ENCODE measurements at regions not wholly inside any gene's neighbourhood (a gene's known extent, or its start where the extent isn't known, plus 50 kb on each side); places are given as distances from the start of the nearest gene placed in this dataset.
"Not testable (repeated sequence)": the region's sequence is repeated elsewhere in the genome, so short reads cannot be mapped to it uniquely, and the experiment has no call there.

GRCh38 chrY:15871570-15871969, 1347.2 kb downstream of the NLGN4Y start:
- no peak overlapping the region for H3K4me3 ChIP-seq (ENCODE audit: low read length in 2 of 2)
- H3K27ac ChIP-seq (ENCODE audit: low read depth, low read length), result no peak overlapping the region
- Mint-ChIP-seq H3K4me3 (no peak overlapping the region), H3K27me3 (no peaks in the 10 kb centered on the region), H3K4me1 (no peaks in the 10 kb centered on the region), H3K9me3 (peaks cover 0 to 1% (median 0%) of the 10 kb centered on the region in 8 donors), H3K36me3 (no peaks in the 10 kb centered on the region), H3K27ac (no peak overlapping the region)
- CTCF ChIA-PET (ENCODE audit: partially characterized antibody), result no interaction called here
- no peaks in the 10 kb centered on the region for H3K36me3 ChIP-seq (ENCODE audit: insufficient read depth, low read length)
- H3K4me1 ChIP-seq (ENCODE audit: insufficient read depth, low read length), result no peaks in the 10 kb centered on the region
- no peaks in the 10 kb centered on the region for H3K27me3 ChIP-seq (ENCODE audit: insufficient read depth, low read length)
- POLR2A ChIA-PET (ENCODE audit: partially characterized antibody), result no interaction called here
- no peaks in the 10 kb centered on the region for H3K9me3 ChIP-seq (ENCODE audit: control insufficient read depth in 1 of 2, low read length in 2 of 2)
- DNase-seq, result no peak
- intact Hi-C loops (cut with micrococcal nuclease), result no loop called here

GRCh38 chrY:15875881-15876280, 1351.6 kb downstream of the NLGN4Y start:
- CTCF ChIA-PET (ENCODE audit: partially characterized antibody); POLR2A ChIA-PET (ENCODE audit: partially characterized antibody); H3K27me3 ChIP-seq (ENCODE audit: insufficient read depth, low read length); H3K4me1 Mint-ChIP-seq; intact Hi-C loops (cut with micrococcal nuclease); H3K36me3 Mint-ChIP-seq; H3K4me3 ChIP-seq (ENCODE audit: low read length in 2 of 2); H3K27ac ChIP-seq (ENCODE audit: low read depth, low read length); H3K36me3 ChIP-seq (ENCODE audit: insufficient read depth, low read length); H3K4me1 ChIP-seq (ENCODE audit: insufficient read depth, low read length); H3K9me3 ChIP-seq (ENCODE audit: control insufficient read depth in 1 of 2, low read length in 2 of 2); H3K4me3 Mint-ChIP-seq; H3K27ac Mint-ChIP-seq; H3K9me3 Mint-ChIP-seq; H3K27me3 Mint-ChIP-seq; DNase-seq: not testable (repeated sequence)

GRCh38 chrY:15903524-15903923, 1379.2 kb downstream of the NLGN4Y start:
- intact Hi-C loops (cut with micrococcal nuclease); DNase-seq; H3K4me3 ChIP-seq (ENCODE audit: low read length in 2 of 2); H3K9me3 ChIP-seq (ENCODE audit: control insufficient read depth in 1 of 2, low read length in 2 of 2); H3K27me3 Mint-ChIP-seq; H3K4me1 Mint-ChIP-seq; H3K27ac ChIP-seq (ENCODE audit: low read depth, low read length); POLR2A ChIA-PET (ENCODE audit: partially characterized antibody); H3K27ac Mint-ChIP-seq; H3K9me3 Mint-ChIP-seq; H3K36me3 Mint-ChIP-seq; CTCF ChIA-PET (ENCODE audit: partially characterized antibody); H3K4me3 Mint-ChIP-seq; H3K36me3 ChIP-seq (ENCODE audit: insufficient read depth, low read length); H3K4me1 ChIP-seq (ENCODE audit: insufficient read depth, low read length); H3K27me3 ChIP-seq (ENCODE audit: insufficient read depth, low read length): not testable (repeated sequence)

GRCh38 chrY:15905557-15905956, 1381.2 kb downstream of the NLGN4Y start:
- H3K36me3 ChIP-seq (ENCODE audit: insufficient read depth, low read length), result no peaks in the 10 kb centered on the region
- no peak overlapping the region for H3K4me3 Mint-ChIP-seq
- H3K4me3 ChIP-seq (ENCODE audit: low read length in 2 of 2), result no peak overlapping the region
- no peaks in the 10 kb centered on the region for H3K9me3 ChIP-seq (ENCODE audit: control insufficient read depth in 1 of 2, low read length in 2 of 2)
- no peaks in the 10 kb centered on the region for H3K36me3 Mint-ChIP-seq
- H3K27me3 Mint-ChIP-seq, result no peaks in the 10 kb centered on the region
- no peaks in the 10 kb centered on the region for H3K27me3 ChIP-seq (ENCODE audit: insufficient read depth, low read length)
- H3K4me1 Mint-ChIP-seq, result no peaks in the 10 kb centered on the region
- no peak for DNase-seq
- POLR2A ChIA-PET (ENCODE audit: partially characterized antibody), result no interaction called here
- intact Hi-C loops (cut with micrococcal nuclease), result no loop called here
- no peaks in the 10 kb centered on the region for H3K4me1 ChIP-seq (ENCODE audit: insufficient read depth, low read length)
- H3K27ac Mint-ChIP-seq, result no peak overlapping the region
- peaks cover 0 to 6% (median 0%) of the 10 kb centered on the region in 8 donors for H3K9me3 Mint-ChIP-seq
- CTCF ChIA-PET (ENCODE audit: partially characterized antibody), result no interaction called here
- no peak overlapping the region for H3K27ac ChIP-seq (ENCODE audit: low read depth, low read length)

DNA sequence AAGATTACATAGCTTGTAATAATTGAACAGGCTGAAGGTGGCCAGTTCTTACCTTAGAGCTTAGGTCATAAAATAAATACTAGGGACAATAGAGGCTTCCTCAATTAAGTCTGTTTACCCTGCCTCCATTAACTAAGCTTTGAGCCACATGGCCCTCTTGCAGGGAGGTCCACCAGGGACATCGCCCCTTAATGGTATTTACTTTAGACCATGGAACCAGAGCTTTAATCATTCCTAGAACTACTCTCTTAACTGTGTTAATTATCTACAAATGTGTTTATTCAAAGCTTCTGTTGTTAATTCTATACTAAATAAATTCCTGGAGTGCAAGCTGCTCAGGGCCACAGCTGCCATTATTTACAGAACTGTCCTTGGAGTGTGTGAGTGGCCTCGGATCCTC, 1402.2 kb downstream of the NLGN4Y start:
- H3K36me3 Mint-ChIP-seq, result no peaks in the 10 kb centered on the region
- ChIA-PET CTCF (ENCODE audit: partially characterized antibody) (no interaction called here), POLR2A (ENCODE audit: partially characterized antibody) (no interaction called here)
- H3K4me1 Mint-ChIP-seq, result no peaks in the 10 kb centered on the region
- Histone ChIP-seq H3K36me3 (ENCODE audit: insufficient read depth, low read length) (no peaks in the 10 kb centered on the region), H3K9me3 (ENCODE audit: control insufficient read depth in 1 of 2, low read length in 2 of 2) (no peaks in the 10 kb centered on the region), H3K4me1 (ENCODE audit: insufficient read depth, low read length) (no peaks in the 10 kb centered on the region), H3K4me3 (ENCODE audit: low read length in 2 of 2) (no peak overlapping the region), H3K27ac (ENCODE audit: low read depth, low read length) (no peak overlapping the region), H3K27me3 (ENCODE audit: insufficient read depth, low read length) (no peaks in the 10 kb centered on the region)
- intact Hi-C loops (cut with micrococcal nuclease), result no loop called here
- H3K9me3 Mint-ChIP-seq, result no peaks in the 10 kb centered on the region
- no peak overlapping the region for H3K27ac Mint-ChIP-seq
- no peak for DNase-seq
- H3K27me3 Mint-ChIP-seq, result no peaks in the 10 kb centered on the region
- no peak overlapping the region for H3K4me3 Mint-ChIP-seq

DNA sequence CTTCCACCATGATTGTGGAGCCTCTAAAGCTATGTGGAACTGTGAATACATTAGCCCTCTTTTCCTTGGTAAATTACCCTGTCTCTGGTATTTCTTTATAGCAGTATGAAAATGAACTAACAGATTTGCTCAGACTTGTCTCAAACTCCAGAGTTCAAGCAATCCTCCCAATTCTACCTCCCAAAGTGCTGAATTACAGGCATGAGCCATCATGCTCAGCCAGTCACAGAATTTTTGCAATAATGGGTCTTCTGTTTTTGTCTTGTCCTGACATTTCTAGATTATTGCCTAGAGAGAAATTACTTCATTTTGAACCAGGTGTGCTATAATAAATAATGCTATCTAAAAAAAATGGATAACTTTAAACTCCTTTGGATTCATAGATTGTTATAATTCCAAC, 1414.5 kb downstream of the NLGN4Y start:
- Mint-ChIP-seq H3K4me1 (no peaks in the 10 kb centered on the region), H3K9me3 (no peaks in the 10 kb centered on the region), H3K4me3 (no peak overlapping the region), H3K27me3 (no peaks in the 10 kb centered on the region), H3K36me3 (no peaks in the 10 kb centered on the region), H3K27ac (no peak overlapping the region)
- Histone ChIP-seq H3K36me3 (ENCODE audit: insufficient read depth, low read length) (no peaks in the 10 kb centered on the region), H3K4me1 (ENCODE audit: insufficient read depth, low read length) (no peaks in the 10 kb centered on the region), H3K27me3 (ENCODE audit: insufficient read depth, low read length) (no peaks in the 10 kb centered on the region), H3K27ac (ENCODE audit: low read depth, low read length) (no peak overlapping the region), H3K9me3 (ENCODE audit: control insufficient read depth in 1 of 2, low read length in 2 of 2) (no peaks in the 10 kb centered on the region), H3K4me3 (ENCODE audit: low read length in 2 of 2) (no peak overlapping the region)
- no peak for DNase-seq
- intact Hi-C loops (cut with micrococcal nuclease), result no loop called here
- ChIA-PET CTCF (ENCODE audit: partially characterized antibody) (no interaction called here), POLR2A (ENCODE audit: partially characterized antibody) (no interaction called here)

DNA sequence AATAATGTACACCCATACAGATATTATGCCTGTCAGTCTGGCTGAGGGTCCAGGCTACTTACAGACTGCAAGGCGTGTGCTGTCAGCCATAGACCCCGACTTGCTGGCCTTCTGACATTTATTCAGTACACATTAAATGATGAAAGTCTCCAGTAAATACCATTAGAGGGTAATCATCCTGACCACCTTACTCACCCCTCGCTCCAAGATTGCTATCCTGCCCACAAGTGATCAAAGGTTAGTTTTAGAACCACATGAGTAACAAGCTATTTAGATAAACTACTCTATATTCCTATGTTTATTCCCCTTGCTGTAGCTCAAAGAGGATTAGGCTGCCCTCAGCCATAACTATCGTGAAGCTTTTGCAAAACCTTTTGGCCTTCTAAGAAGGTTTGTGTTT, 1426.7 kb downstream of the NLGN4Y start:
- POLR2A ChIA-PET (ENCODE audit: partially characterized antibody), result no interaction called here
- Histone ChIP-seq H3K4me1 (ENCODE audit: insufficient read depth, low read length) (no peaks in the 10 kb centered on the region), H3K36me3 (ENCODE audit: insufficient read depth, low read length) (no peaks in the 10 kb centered on the region), H3K9me3 (ENCODE audit: control insufficient read depth in 1 of 2, low read length in 2 of 2) (no peaks in the 10 kb centered on the region), H3K27ac (ENCODE audit: low read depth, low read length) (no peak overlapping the region), H3K4me3 (ENCODE audit: low read length in 2 of 2) (no peak overlapping the region), H3K27me3 (ENCODE audit: insufficient read depth, low read length) (no peaks in the 10 kb centered on the region)
- H3K27me3 Mint-ChIP-seq, result no peaks in the 10 kb centered on the region
- H3K36me3 Mint-ChIP-seq, result no peaks in the 10 kb centered on the region
- no peak overlapping the region for H3K4me3 Mint-ChIP-seq
- H3K4me1 Mint-ChIP-seq, result no peaks in the 10 kb centered on the region
- DNase-seq, result no peak
- H3K9me3 Mint-ChIP-seq, result no peaks in the 10 kb centered on the region
- intact Hi-C loops (cut with micrococcal nuclease), result no loop called here
- CTCF ChIA-PET (ENCODE audit: partially characterized antibody), result no interaction called here
- H3K27ac Mint-ChIP-seq, result no peak overlapping the region

GRCh38 chrY:15968800-15969199, 1444.5 kb downstream of the NLGN4Y start:
- no peak overlapping the region for H3K4me3 ChIP-seq (ENCODE audit: low read length in 2 of 2)
- H3K4me3 Mint-ChIP-seq, result no peak overlapping the region
- intact Hi-C loops (cut with micrococcal nuclease), result no loop called here
- no peaks in the 10 kb centered on the region for H3K36me3 ChIP-seq (ENCODE audit: insufficient read depth, low read length)
- H3K9me3 ChIP-seq (ENCODE audit: control insufficient read depth in 1 of 2, low read length in 2 of 2), result no peaks in the 10 kb centered on the region
- H3K4me1 ChIP-seq (ENCODE audit: insufficient read depth, low read length), result no peaks in the 10 kb centered on the region
- no peaks in the 10 kb centered on the region for H3K27me3 Mint-ChIP-seq
- H3K27ac Mint-ChIP-seq, result no peak overlapping the region
- ChIA-PET POLR2A (ENCODE audit: partially characterized antibody) (no interaction called here), CTCF (ENCODE audit: partially characterized antibody) (no interaction called here)
- H3K4me1 Mint-ChIP-seq, result no peaks in the 10 kb centered on the region
- peaks cover 0 to 2% (median 0%) of the 10 kb centered on the region in 8 donors for H3K9me3 Mint-ChIP-seq
- no peaks in the 10 kb centered on the region for H3K36me3 Mint-ChIP-seq
- H3K27ac ChIP-seq (ENCODE audit: low read depth, low read length), result no peak overlapping the region
- DNase-seq, result no peak
- no peaks in the 10 kb centered on the region for H3K27me3 ChIP-seq (ENCODE audit: insufficient read depth, low read length)
